ENCODE measurements at regions not wholly inside any gene's neighbourhood (a gene's known extent, or its start where the extent isn't known, plus 50 kb on each side); places are given as distances from the start of the nearest gene placed in this dataset.

- ATAC-seq (no peak), DNase-seq (ENCODE audit: low spot score) (no peak)
- ChIA-PET POLR2A (no interaction called here), CTCF (no interaction called here)
- Mint-ChIP-seq H3K9me3 (no peaks in the 10 kb centered on the region), H3K4me3 (no peak overlapping the region), H3K4me1 (peaks cover 8% of the 10 kb centered on the region), H3K36me3 (no peaks in the 10 kb centered on the region), H3K27ac (no peak overlapping the region), H3K27me3 (ENCODE audit: low read depth) (no peaks in the 10 kb centered on the region; the same call in 1 of the 2 replicates)
- TF ChIP-seq KAT7 (CRISPR knock-in tag; IDR thresholded peaks at IDR 0.05; ENCODE audit: borderline replicate concordance), result no peak
Observed at GRCh38 chr4:101693842-101694398, 96.6 kb upstream of the BANK1 start.

GRCh38 chr4:101689220-101689619 is 101.3 kb upstream of the BANK1 start:
- no peak for DNase-seq (ENCODE audit: low spot score)
- Mint-ChIP-seq H3K4me3 (no peak overlapping the region), H3K4me1 (peaks cover 7% of the 10 kb centered on the region), H3K36me3 (no peaks in the 10 kb centered on the region), H3K9me3 (no peaks in the 10 kb centered on the region), H3K27me3 (ENCODE audit: low read depth) (no peaks in the 10 kb centered on the region; the same call in 1 of the 2 replicates), H3K27ac (no peak overlapping the region)
- ChIA-PET POLR2A (no interaction called here), CTCF (no interaction called here)
- no peak for TF ChIP-seq IRF2 (CRISPR knock-in tag; IDR thresholded peaks at IDR 0.05; ENCODE audit: borderline replicate concordance, low read depth)
- TF ChIP-seq STAT6 (CRISPR knock-in tag; conservative IDR thresholded peaks at IDR 0.05; ENCODE audit: low read depth), result no peak
- TF ChIP-seq FOXJ3 (CRISPR knock-in tag; IDR thresholded peaks at IDR 0.05; ENCODE audit: borderline replicate concordance), result no peak
- no peak for TF ChIP-seq JAZF1 (CRISPR knock-in tag; IDR thresholded peaks at IDR 0.05)
- no peak for TF ChIP-seq ETV6 (CRISPR knock-in tag; IDR thresholded peaks at IDR 0.05)
- no peak for TF ChIP-seq AR (CRISPR knock-in tag; IDR thresholded peaks at IDR 0.05)
- no peak for TF ChIP-seq ZNF396 (CRISPR knock-in tag; IDR thresholded peaks at IDR 0.05; ENCODE audit: borderline replicate concordance)
- no peak for TF ChIP-seq ZBTB21 (CRISPR knock-in tag; IDR thresholded peaks at IDR 0.05; ENCODE audit: borderline replicate concordance)
- TF ChIP-seq FOXK1 (CRISPR knock-in tag; IDR thresholded peaks at IDR 0.05), result no peak
- no peak for TF ChIP-seq PRDM15 (CRISPR knock-in tag; IDR thresholded peaks at IDR 0.05)
- TF ChIP-seq ZBTB43 (CRISPR knock-in tag; IDR thresholded peaks at IDR 0.05), result no peak
- no peak for TF ChIP-seq SP1 (CRISPR knock-in tag; conservative IDR thresholded peaks at IDR 0.05)
- no peak for TF ChIP-seq PRRX2 (CRISPR knock-in tag; IDR thresholded peaks at IDR 0.05)
- TF ChIP-seq MXD4 (CRISPR knock-in tag; IDR thresholded peaks at IDR 0.05; ENCODE audit: borderline replicate concordance), result no peak
- TF ChIP-seq KAT7 (CRISPR knock-in tag; IDR thresholded peaks at IDR 0.05; ENCODE audit: borderline replicate concordance), result no peak
- TF ChIP-seq NFYB (CRISPR knock-in tag; conservative IDR thresholded peaks at IDR 0.05; ENCODE audit: low read depth), result no peak
- no peak for TF ChIP-seq CREB1 (CRISPR knock-in tag; IDR thresholded peaks at IDR 0.05)
- no peak for TF ChIP-seq NR1H2 (CRISPR knock-in tag; IDR thresholded peaks at IDR 0.05)
- TF ChIP-seq MLX (CRISPR knock-in tag; IDR thresholded peaks at IDR 0.05), result no peak
- no peak for TF ChIP-seq CREM (CRISPR knock-in tag; IDR thresholded peaks at IDR 0.05)
- ATAC-seq, result no peak
